Lower leg skin (tissue), 4 donors: ENCODE measurements at regions not wholly inside any gene's neighbourhood (a gene's known extent, or its start where the extent isn't known, plus 50 kb on each side); places are given as distances from the start of the nearest gene placed in this dataset.

Experiments
- DNase-seq, 2 donors: peaks; one replicate each; pipeline ENCODE4 v3.0.0-alpha.2; 2019; ENCODE audit warnings: low spot score in 2 of 2
- H3K4me3 ChIP-seq: fragments of 200-600 bp; sonication (generic); 2 replicates; pipeline ENCODE4 v1.5.1; 2017; ENCODE audit warnings: mild to moderate bottlenecking, low read depth; ENCODE audit not compliant: poor library complexity, severe bottlenecking
- CTCF ChIP-seq, 3 donors: fragments of 450-650 bp; IDR thresholded peaks; one replicate each; pipeline ENCODE4 v1.5.1; 2016; ENCODE audit warnings: antibody characterized with exemption in 3 of 3, mild to moderate bottlenecking in 3 of 3, moderate library complexity in 2 of 3
- POLR2A ChIP-seq, 2 donors: fragments of 450-650 bp; IDR thresholded peaks; one replicate each; pipeline ENCODE4 v1.6.1; 2016 to 2017; ENCODE audit warnings: antibody characterized with exemption in 2 of 2, mild to moderate bottlenecking in 1 of 2, moderate library complexity in 1 of 2
- WGBS, 2 donors: methylation state at CpG; one replicate each; pipeline ENCODE4 v1.1.5; 2018; 5-methylcytosine and 5-hydroxymethylcytosine counted together
- intact Hi-C: fragments of 100-400 bp; cut with DNase I; formaldehyde crosslinking; loops from one replicate; pipeline ENCODE4 v1.15.0; 2023; ENCODE audit warnings: low total_unique reads

- intact Hi-C loops, result no loop called here
- no peak for TF ChIP-seq CTCF (IDR thresholded peaks at IDR 0.05)
- TF ChIP-seq POLR2A (IDR thresholded peaks at IDR 0.05), result no peak
- DNase-seq, result no peak
- no peak overlapping the region for H3K4me3 ChIP-seq
- 75% methylated on average over 4 of the region's 4 CpGs for WGBS, 2 donors
Measured at GRCh38 chr2:168371273-168372019, 84.6 kb upstream of the CERS6 start.

GRCh38 chr2:168373468-168373867 lies 82.6 kb upstream of the CERS6 start:
- TF ChIP-seq POLR2A (IDR thresholded peaks at IDR 0.05) (no peak), CTCF (IDR thresholded peaks at IDR 0.05) (no peak)
- 95% methylated on average over 2 of the region's 2 CpGs for WGBS, 2 donors
- DNase-seq, result no peak
- intact Hi-C loops, result no loop called here
- H3K4me3 ChIP-seq, result no peak overlapping the region

- intact Hi-C loops, result no loop called here
- DNase-seq, result no peak
- TF ChIP-seq CTCF (IDR thresholded peaks at IDR 0.05) (no peak), POLR2A (IDR thresholded peaks at IDR 0.05) (no peak)
- H3K4me3 ChIP-seq, result no peak overlapping the region
Measured at GRCh38 chr2:168375195-168375798, 80.8 kb upstream of the CERS6 start.

GRCh38 chr2:168378960-168379669 lies 77.0 kb upstream of the CERS6 start:
- H3K4me3 ChIP-seq, result no peak overlapping the region
- intact Hi-C loops, result no loop called here
- 88 to 91% methylated on average over 7 of the region's 7 CpGs for WGBS, 2 donors
- DNase-seq, result no peak
- TF ChIP-seq CTCF (IDR thresholded peaks at IDR 0.05), result no peak
- TF ChIP-seq POLR2A (IDR thresholded peaks at IDR 0.05), result no peak

- H3K4me3 ChIP-seq, result no peak overlapping the region
- no peak for DNase-seq
- intact Hi-C loops, result no loop called here
- TF ChIP-seq CTCF (IDR thresholded peaks at IDR 0.05), result no peak
- no peak for TF ChIP-seq POLR2A (IDR thresholded peaks at IDR 0.05)
- WGBS, 2 donors, result 96 to 97% methylated on average over 3 of the region's 3 CpGs
Measured at GRCh38 chr2:168380500-168380899, 75.6 kb upstream of the CERS6 start.
